ENCODE measurements at regions not wholly inside any gene's neighbourhood (a gene's known extent, or its start where the extent isn't known, plus 50 kb on each side); places are given as distances from the start of the nearest gene placed in this dataset.

GRCh38 chr7:114128880-114129279 lies 210.1 kb upstream of the PPP1R3A start:
- no TSS peak for BruUV-seq (replicated peaks)
- no peaks in the 10 kb centered on the region for H3K4me1 ChIP-seq
- no peaks in the 10 kb centered on the region for H3K36me3 ChIP-seq (ENCODE audit: control insufficient read depth, insufficient read depth, low read length)
- no peak for DNase-seq
- intact Hi-C loops (cut with micrococcal nuclease; ENCODE audit: unreplicated experiment), result no loop called here
- H3K36me3 Mint-ChIP-seq (ENCODE audit: insufficient read depth, unreplicated experiment), result no peaks in the 10 kb centered on the region
- no peaks in the 10 kb centered on the region for H3K9me3 Mint-ChIP-seq (ENCODE audit: unreplicated experiment)
- H3K9me3 ChIP-seq, result no peaks in the 10 kb centered on the region
- no peak overlapping the region for H3K4me3 ChIP-seq (ENCODE audit: low read depth, low read length)
- ChIA-PET POLR2A (no interaction called here), CTCF (no interaction called here)
- H3K27me3 ChIP-seq (replicated peaks; ENCODE audit: control insufficient read depth, insufficient read depth, low read length), result no peaks in the 10 kb centered on the region
- no peak overlapping the region for H3K27ac Mint-ChIP-seq (ENCODE audit: unreplicated experiment)
- TF ChIP-seq CTCF (IDR thresholded peaks at IDR 0.05; ENCODE audit: insufficient read depth in 1 of 2, low read depth in 1 of 2, low read length in 1 of 2, severe bottlenecking in 1 of 2, unreplicated experiment in 1 of 2), result no peak
- H3K4me1 Mint-ChIP-seq (ENCODE audit: low read depth, unreplicated experiment), result no peaks in the 10 kb centered on the region
- H3K27me3 Mint-ChIP-seq (ENCODE audit: insufficient read depth, unreplicated experiment), result peaks cover 7% of the 10 kb centered on the region
- no peak overlapping the region for H3K4me3 Mint-ChIP-seq (ENCODE audit: unreplicated experiment)

GRCh38 chr7:114126095-114126494 lies 207.3 kb upstream of the PPP1R3A start:
- Histone ChIP-seq H3K4me1 (no peaks in the 10 kb centered on the region), H3K27me3 (replicated peaks; ENCODE audit: control insufficient read depth, insufficient read depth, low read length) (no peaks in the 10 kb centered on the region), H3K36me3 (ENCODE audit: control insufficient read depth, insufficient read depth, low read length) (no peaks in the 10 kb centered on the region), H3K9me3 (no peaks in the 10 kb centered on the region), H3K4me3 (ENCODE audit: low read depth, low read length) (no peak overlapping the region)
- no peak overlapping the region for H3K27ac Mint-ChIP-seq (ENCODE audit: unreplicated experiment)
- H3K27me3 Mint-ChIP-seq (ENCODE audit: insufficient read depth, unreplicated experiment), result no peaks in the 10 kb centered on the region
- CTCF ChIA-PET, result no interaction called here
- H3K9me3 Mint-ChIP-seq (ENCODE audit: unreplicated experiment), result no peaks in the 10 kb centered on the region
- no peak overlapping the region for H3K4me3 Mint-ChIP-seq (ENCODE audit: unreplicated experiment)
- BruUV-seq (replicated peaks), result no TSS peak
- POLR2A ChIA-PET, result no interaction called here
- H3K4me1 Mint-ChIP-seq (ENCODE audit: low read depth, unreplicated experiment), result no peaks in the 10 kb centered on the region
- no peak for TF ChIP-seq CTCF (IDR thresholded peaks at IDR 0.05; ENCODE audit: insufficient read depth in 1 of 2, low read depth in 1 of 2, low read length in 1 of 2, severe bottlenecking in 1 of 2, unreplicated experiment in 1 of 2)
- intact Hi-C loops (cut with micrococcal nuclease; ENCODE audit: unreplicated experiment), result no loop called here
- H3K36me3 Mint-ChIP-seq (ENCODE audit: insufficient read depth, unreplicated experiment), result no peaks in the 10 kb centered on the region
- no peak for DNase-seq

- Histone ChIP-seq H3K36me3 (ENCODE audit: control insufficient read depth, insufficient read depth, low read length) (no peaks in the 10 kb centered on the region), H3K4me3 (ENCODE audit: low read depth, low read length) (no peak overlapping the region), H3K4me1 (no peaks in the 10 kb centered on the region), H3K27me3 (replicated peaks; ENCODE audit: control insufficient read depth, insufficient read depth, low read length) (no peaks in the 10 kb centered on the region), H3K9me3 (no peaks in the 10 kb centered on the region)
- no peak for TF ChIP-seq CTCF (IDR thresholded peaks at IDR 0.05; ENCODE audit: insufficient read depth in 1 of 2, low read depth in 1 of 2, low read length in 1 of 2, severe bottlenecking in 1 of 2, unreplicated experiment in 1 of 2)
- Mint-ChIP-seq H3K4me1 (ENCODE audit: low read depth, unreplicated experiment) (no peaks in the 10 kb centered on the region), H3K36me3 (ENCODE audit: insufficient read depth, unreplicated experiment) (no peaks in the 10 kb centered on the region), H3K9me3 (ENCODE audit: unreplicated experiment) (no peaks in the 10 kb centered on the region), H3K27me3 (ENCODE audit: insufficient read depth, unreplicated experiment) (peaks cover 2% of the 10 kb centered on the region), H3K4me3 (ENCODE audit: unreplicated experiment) (no peak overlapping the region), H3K27ac (ENCODE audit: unreplicated experiment) (no peak overlapping the region)
- intact Hi-C loops (cut with micrococcal nuclease; ENCODE audit: unreplicated experiment), result no loop called here
- CTCF ChIA-PET, result no interaction called here
- POLR2A ChIA-PET, result no interaction called here
- no peak for DNase-seq
- BruUV-seq (replicated peaks), result no TSS peak
These were observed 194.0 kb upstream of the PPP1R3A start for GRCh38 chr7:114112806-114113205.

Data from Caco-2 (cell line).